HepG2 (cell line): ENCODE measurements at regions not wholly inside any gene's neighbourhood (a gene's known extent, or its start where the extent isn't known, plus 50 kb on each side); places are given as distances from the start of the nearest gene placed in this dataset.

Source experiments
- ATAC-seq: fragments of 200-7000 bp; cut with Tn5 transposase; 3 replicates; pipeline ENCODE4 v1.9.1; 2020; ENCODE audit warnings: mild to moderate bottlenecking, moderate library complexity
- BruUV-seq: library from RNA; stranded (reverse); fragments of 400-500 nt; replicated peaks from 2 replicates; lab custom pipeline; 2021; lab: Mats Ljungman, UMichigan
- CTCF ChIA-PET: fragments of 300-600 bp; formaldehyde crosslinking; extraction: SDS; loops from one replicate; lab custom pipeline; 2021; ENCODE audit warnings: low total read pairs, inconsistent platforms, low intra/inter-chr PET ratio; lab: Yijun Ruan, JAX
- POLR2A ChIA-PET: fragments of 350-600 bp; sonication (Branson Sonifier 250); formaldehyde crosslinking; loops from one replicate; lab custom pipeline; 2020; ENCODE audit warnings: antibody characterized with exemption, inconsistent platforms; lab: Yijun Ruan, JAX
- DNase-seq: peaks from one replicate; pipeline ENCODE4 v3.0.0-alpha.2; 2015; ENCODE audit warnings: low spot score
- FAIRE-seq: peaks from 3 replicates; lab custom pipeline; 2011; peaks lifted over from hg19 to GRCh38; lab: Jason Lieb, UNC
- H2AFZ ChIP-seq: one replicate; pipeline ENCODE4 v1.6.1; 2011; ENCODE audit warnings: low read length, inconsistent platforms
- H3K27ac ChIP-seq: fragments of 300-600 bp; 3 replicates; pipeline ENCODE4 v1.8.0; 2011; ENCODE audit warnings: mixed run types, mild to moderate bottlenecking, mixed read lengths, low read length, inconsistent platforms; ENCODE audit not compliant: insufficient read depth; ENCODE audit errors: extremely low read length
- H3K27me3 ChIP-seq, 2 experiments: fragments of 200-600 bp in 1 of 2; 2 replicates in 1 of 2; 3 replicates in 1 of 2; pipeline versions ENCODE4 v1.6.0 to v1.8.0; 2011; ENCODE audit warnings: low read length in 2 of 2, mild to moderate bottlenecking in 2 of 2, moderate library complexity in 2 of 2, inconsistent platforms in 1 of 2; ENCODE audit not compliant: insufficient read depth in 2 of 2, control insufficient read depth in 1 of 2
- H3K36me3 ChIP-seq, 2 experiments: fragments of 200-600 bp in 1 of 2; replicated peaks in 1 of 2; 2 replicates in 1 of 2; 3 replicates in 1 of 2; pipeline versions ENCODE4 v1.5.1 to v1.8.0; 2011; ENCODE audit warnings: low read length in 2 of 2, inconsistent platforms in 1 of 2; ENCODE audit not compliant: insufficient read depth in 2 of 2, control insufficient read depth in 1 of 2
- H3K4me1 ChIP-seq: 2 replicates; pipeline ENCODE4 v1.5.1; 2012; ENCODE audit warnings: low read length, inconsistent platforms; ENCODE audit not compliant: insufficient read depth
- H3K4me2 ChIP-seq: 2 replicates; pipeline ENCODE4 v1.6.0; 2011; ENCODE audit warnings: low read depth, low read length, inconsistent platforms
- H3K4me3 ChIP-seq, 3 experiments: fragments of 200-600 bp in 1 of 3; sonication (generic), shearing (Covaris generic) in 1 of 3; replicated peaks in 1 of 3; 2 replicates each; pipeline ENCODE4 v1.5.1; 2011 to 2016; ENCODE audit warnings: low read length in 3 of 3, inconsistent platforms in 2 of 3, low read depth in 2 of 3, mild to moderate bottlenecking in 2 of 3, control low read depth in 1 of 3, mixed read lengths in 1 of 3; ENCODE audit not compliant: insufficient read depth in 1 of 3
- H3K79me2 ChIP-seq: one replicate; pipeline ENCODE4 v1.6.1; 2011; ENCODE audit warnings: low read length, inconsistent platforms; ENCODE audit not compliant: insufficient read depth
- H3K9ac ChIP-seq: 2 replicates; pipeline ENCODE4 v1.6.0; 2011; ENCODE audit warnings: mild to moderate bottlenecking, low read depth, low read length, inconsistent platforms; ENCODE audit not compliant: insufficient read depth
- H3K9me3 ChIP-seq: 2 replicates; pipeline ENCODE4 v1.5.1; 2012; ENCODE audit warnings: mild to moderate bottlenecking, low read length
- H4K20me1 ChIP-seq: 2 replicates; pipeline ENCODE4 v1.6.0; 2011; ENCODE audit warnings: inconsistent platforms, mild to moderate bottlenecking, low read length, moderate library complexity; ENCODE audit not compliant: insufficient read depth
- CEBPB ChIP-seq: IDR thresholded peaks from 2 replicates; pipeline ENCODE4 v1.6.1; 2011; ENCODE audit warnings: low read depth, low read length, improper control_type of control experiment, borderline replicate concordance
- FOXA3 ChIP-seq: IDR thresholded peaks from 2 replicates; pipeline ENCODE4 v1.6.1; 2016; ENCODE audit warnings: missing genetic modification reagents, missing compliant biosample characterization
- ZNF3 ChIP-seq: IDR thresholded peaks from 2 replicates; pipeline ENCODE4 v1.7.0; 2017; ENCODE audit warnings: inconsistent platforms
- ZNF687 ChIP-seq: sonication (generic); formaldehyde crosslinking; IDR thresholded peaks from 2 replicates; pipeline ENCODE4 v1.5.1; 2020; ENCODE audit warnings: mild to moderate bottlenecking, missing genetic modification reagents, moderate library complexity
- WGBS: methylation state at CpG from one replicate; pipeline ENCODE4 v1.1.6; 2017; ENCODE audit warnings: low lambda C conversion rate; 5-methylcytosine and 5-hydroxymethylcytosine counted together
- in situ Hi-C: cut with HindIII; loops from 2 replicates; pipeline ENCODE4 v1.10.0; 2017; ENCODE audit warnings: low pct_unique_long_range_greater_than_20kb; ENCODE audit not compliant: extremely low pct_ligation_motif_present
- intact Hi-C: fragments of 100-400 bp; cut with micrococcal nuclease; formaldehyde crosslinking; loops from one replicate; pipeline ENCODE4 v1.10.0; 2022; ENCODE audit not compliant: unreplicated experiment

- Histone ChIP-seq H3K79me2 (no peaks in the 10 kb centered on the region), H3K9ac (no peak overlapping the region), H4K20me1 (no peaks in the 10 kb centered on the region), H2AFZ (no peak overlapping the region), H3K4me1 (peaks cover 7% of the 10 kb centered on the region; the same call in 1 of the 2 replicates), H3K27ac (no peak overlapping the region)
- WGBS: no CpG with 5 or more reads among the region's 13 CpGs
- no TSS peak for BruUV-seq
- DNase-seq: peak; percentile 50
- in situ Hi-C loops (no loop called here), intact Hi-C loops (no loop called here)
- TF ChIP-seq CEBPB (peak; percentile 66; the same call in 1 of the 2 replicates), ZNF3 (CRISPR knock-in tag) (no peak), FOXA3 (CRISPR knock-in tag) (peak; percentile 39; the same call in 1 of the 2 replicates), ZNF687 (CRISPR knock-in tag) (peak; percentile 27; the same call in 1 of the 2 replicates)
- TF ChIP-seq, all 625 proteins: peak for 3
- Histone ChIP-seq H3K27me3 (peaks cover 0 to 4% of the 10 kb centered on the region in 2 experiments; a peak in 2 of 5 replicates), H3K4me3 (no peak overlapping the region), H3K9me3 (no peaks in the 10 kb centered on the region), H3K4me2 (no peak overlapping the region; the same call in 1 of the 2 replicates), H3K36me3 (no peaks in the 10 kb centered on the region)
- ChIA-PET POLR2A (no interaction called here), CTCF (no interaction called here)
- FAIRE-seq (peak; percentile 4), ATAC-seq (peak; percentile 91)
Observed at GRCh38 chr10:44827431-44828006, 83.6 kb upstream of the TMEM72 start.
